Uterus (tissue), 2 donors: ENCODE measurements at regions not wholly inside any gene's neighbourhood (a gene's known extent, or its start where the extent isn't known, plus 50 kb on each side); places are given as distances from the start of the nearest gene placed in this dataset.

ENCODE experiments used
- CTCF ChIP-seq, 4 experiments: fragments of 200-600 bp in 2 of 4; fragments of 450-650 bp in 2 of 4; sonication (generic) in 2 of 4; IDR thresholded peaks; one replicate each; pipeline ENCODE4 v1.5.1; 2016 to 2019; ENCODE audit warnings: antibody characterized with exemption in 4 of 4, mild to moderate bottlenecking in 2 of 4, moderate library complexity in 1 of 4
- POLR2A ChIP-seq, 2 donors: fragments of 450-650 bp; IDR thresholded peaks; one replicate each; pipeline ENCODE4 v1.6.1; 2016; ENCODE audit warnings: antibody characterized with exemption in 2 of 2, mild to moderate bottlenecking in 1 of 2, moderate library complexity in 1 of 2

GRCh38 chr4:185881430-185881829 is 69.4 kb upstream of the SORBS2 start:
- TF ChIP-seq CTCF (IDR thresholded peaks at IDR 0.05) (no peak), POLR2A (IDR thresholded peaks at IDR 0.05) (no peak)
